ENCODE measurements at regions not wholly inside any gene's neighbourhood (a gene's known extent, or its start where the extent isn't known, plus 50 kb on each side); places are given as distances from the start of the nearest gene placed in this dataset.
"Not testable (repeated sequence)": the region's sequence is repeated elsewhere in the genome, so short reads cannot be mapped to it uniquely, and the experiment has no call there.

GRCh38 chr13:40028446-40028845, 373.0 kb downstream of the COG6 start:
- no peak for DNase-seq (ENCODE audit: low read depth in 2 of 2, low spot score in 1 of 2)

GRCh38 chr13:40031031-40031430, 375.6 kb downstream of the COG6 start:
- no peak for DNase-seq (ENCODE audit: low read depth in 2 of 2, low spot score in 1 of 2)

GRCh38 chr13:40039061-40039460, 383.6 kb downstream of the COG6 start:
- DNase-seq (ENCODE audit: low read depth in 2 of 2, low spot score in 1 of 2): no peak

GRCh38 chr13:40042991-40043390, 387.5 kb downstream of the COG6 start:
- DNase-seq (ENCODE audit: low read depth in 2 of 2, low spot score in 1 of 2): no peak

GRCh38 chr13:40043764-40044163, 388.3 kb downstream of the COG6 start:
- DNase-seq (ENCODE audit: low read depth in 2 of 2, low spot score in 1 of 2): no peak

GRCh38 chr13:40047322-40047771, 391.9 kb downstream of the COG6 start:
- DNase-seq (ENCODE audit: low read depth in 2 of 2, low spot score in 1 of 2): no peak

- DNase-seq (ENCODE audit: low read depth in 2 of 2, low spot score in 1 of 2): no peak
Observed at GRCh38 chr13:40048551-40048950, 393.1 kb downstream of the COG6 start.

GRCh38 chr13:40052954-40053353, 397.5 kb downstream of the COG6 start:
- no peak for DNase-seq (ENCODE audit: low read depth in 2 of 2, low spot score in 1 of 2)

- DNase-seq (ENCODE audit: low read depth in 2 of 2, low spot score in 1 of 2): no peak
Observed at GRCh38 chr13:40053401-40053800, 397.9 kb downstream of the COG6 start.

GRCh38 chr13:40054422-40054821, 399.0 kb downstream of the COG6 start:
- not testable (repeated sequence) for DNase-seq (ENCODE audit: low read depth in 2 of 2, low spot score in 1 of 2)

GRCh38 chr13:40056898-40057619, 401.6 kb downstream of the COG6 start:
- no peak for DNase-seq (ENCODE audit: low read depth in 2 of 2, low spot score in 1 of 2)

GRCh38 chr13:40058757-40059236, 403.3 kb downstream of the COG6 start:
- DNase-seq (ENCODE audit: low read depth in 2 of 2, low spot score in 1 of 2): no peak

- DNase-seq (ENCODE audit: low read depth in 2 of 2, low spot score in 1 of 2): no peak
Observed at GRCh38 chr13:40059540-40060232, 404.2 kb downstream of the COG6 start.

- DNase-seq (ENCODE audit: low read depth in 2 of 2, low spot score in 1 of 2): no peak
Observed at GRCh38 chr13:40060296-40061007, 405.0 kb downstream of the COG6 start.

- no peak for DNase-seq (ENCODE audit: low read depth in 2 of 2, low spot score in 1 of 2)
Observed at GRCh38 chr13:40061466-40062450, 406.3 kb downstream of the COG6 start.

GRCh38 chr13:40063278-40063698, 407.8 kb downstream of the COG6 start:
- no peak for DNase-seq (ENCODE audit: low read depth in 2 of 2, low spot score in 1 of 2)

GRCh38 chr13:40063703-40064102, 408.2 kb downstream of the COG6 start:
- no peak for DNase-seq (ENCODE audit: low read depth in 2 of 2, low spot score in 1 of 2)

GRCh38 chr13:40064154-40065097, 409.0 kb downstream of the COG6 start:
- DNase-seq (ENCODE audit: low read depth in 2 of 2, low spot score in 1 of 2): no peak

Measured in stimulated activated CD8-positive, alpha-beta memory T cell treated with anti-CD3 and anti-CD28 coated beads, Interleukin-4, amount 100 ng/mL, for 1 hour (primary cell).